Kidney (tissue), 13 donors: ENCODE measurements at regions not wholly inside any gene's neighbourhood (a gene's known extent, or its start where the extent isn't known, plus 50 kb on each side); places are given as distances from the start of the nearest gene placed in this dataset.

ENCODE experiments used
- DNase-seq, 5 donors: peaks; one replicate each; pipeline ENCODE4 v3.0.0-alpha.2; 2013 to 2020
- FAIRE-seq: peaks from 2 replicates; lab custom pipeline; 2012; peaks lifted over from hg19 to GRCh38; lab: Jason Lieb, UNC
- H3K27ac ChIP-seq, 2 donors: one replicate each; pipeline ENCODE4 v1.7.0; 2013; ENCODE audit warnings: low read depth in 2 of 2, low read length in 2 of 2, inconsistent platforms in 1 of 2
- H3K27me3 ChIP-seq: one replicate; pipeline ENCODE4 v1.7.1; 2013; ENCODE audit warnings: low read length, inconsistent platforms; ENCODE audit not compliant: control insufficient read depth, insufficient read depth
- H3K36me3 ChIP-seq, 3 donors: one replicate each; pipeline versions ENCODE4 v1.7.0 to v1.7.1; 2013; ENCODE audit warnings: low read length in 3 of 3, control low read depth in 1 of 3, inconsistent platforms in 1 of 3; ENCODE audit not compliant: insufficient read depth in 3 of 3, control insufficient read depth in 2 of 3
- H3K4me1 ChIP-seq, 3 donors: one replicate each; pipeline versions ENCODE4 v1.7.0 to v1.7.1; 2013; ENCODE audit warnings: low read length in 3 of 3, inconsistent platforms in 1 of 3, low read depth in 1 of 3; ENCODE audit not compliant: control insufficient read depth in 2 of 3, insufficient read depth in 2 of 3
- H3K4me3 ChIP-seq, 3 donors: one replicate each; pipeline versions ENCODE4 v1.7.0 to v1.8.1; 2013; ENCODE audit warnings: low read length in 3 of 3, control low read depth in 1 of 3, inconsistent platforms in 1 of 3
- H3K9ac ChIP-seq, 3 donors: one replicate each; pipeline versions ENCODE4 v1.7.0 to v1.7.1; 2013; ENCODE audit warnings: low read length in 3 of 3, control low read depth in 1 of 3, inconsistent platforms in 1 of 3
- H3K9me3 ChIP-seq, 3 donors: one replicate each; pipeline versions ENCODE4 v1.7.0 to v1.7.1; 2013; ENCODE audit warnings: low read length in 3 of 3, control low read depth in 1 of 3, inconsistent platforms in 1 of 3; ENCODE audit not compliant: control insufficient read depth in 2 of 3, insufficient read depth in 1 of 3
- intact Hi-C: fragments of 100-400 bp; cut with DNase I; formaldehyde crosslinking; loops from one replicate; pipeline ENCODE4 v1.11.1; 2022
- TF ChIP-seq, protein P1 (sequence below): IDR thresholded peaks from 3 replicates; pipeline ENCODE4 v1.5.1; 2012; ENCODE audit warnings: mild to moderate bottlenecking, moderate library complexity, borderline replicate concordance; ENCODE audit not compliant: insufficient read depth; ENCODE audit errors: extremely low read depth
- donor health status: control.
- donor health status: control.
- donor health status: control.
- donor health status: control.
- donor health status: control.
- donor health status: DM: yes; HTN: yes; CAD: no.
- donor health status: Normal renal cell carcinoma (clear cell type).

DNA sequence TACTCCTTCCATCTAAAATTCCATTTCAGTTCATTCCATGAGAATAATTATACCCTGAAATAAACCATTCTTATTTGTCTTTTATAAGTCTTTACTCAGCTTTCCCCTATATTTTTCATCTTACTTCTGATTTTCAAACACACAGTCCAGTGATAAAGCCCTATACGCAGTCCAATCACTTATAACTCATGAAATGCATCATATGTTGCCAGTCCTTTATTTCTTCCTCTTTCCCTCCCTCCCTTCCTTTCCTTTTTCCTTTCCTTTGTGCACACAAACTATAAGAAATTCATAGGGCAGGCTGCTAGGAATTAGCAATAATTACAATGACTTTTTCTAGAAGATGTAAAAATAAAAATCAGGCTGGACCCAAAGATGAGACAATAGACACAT is 58.8 kb upstream of the RPS23 start:
- H3K27me3 ChIP-seq: no peaks in the 10 kb centered on the region
- H3K4me1 ChIP-seq: no peaks in the 10 kb centered on the region
- TF ChIP-seq, protein P1, sequence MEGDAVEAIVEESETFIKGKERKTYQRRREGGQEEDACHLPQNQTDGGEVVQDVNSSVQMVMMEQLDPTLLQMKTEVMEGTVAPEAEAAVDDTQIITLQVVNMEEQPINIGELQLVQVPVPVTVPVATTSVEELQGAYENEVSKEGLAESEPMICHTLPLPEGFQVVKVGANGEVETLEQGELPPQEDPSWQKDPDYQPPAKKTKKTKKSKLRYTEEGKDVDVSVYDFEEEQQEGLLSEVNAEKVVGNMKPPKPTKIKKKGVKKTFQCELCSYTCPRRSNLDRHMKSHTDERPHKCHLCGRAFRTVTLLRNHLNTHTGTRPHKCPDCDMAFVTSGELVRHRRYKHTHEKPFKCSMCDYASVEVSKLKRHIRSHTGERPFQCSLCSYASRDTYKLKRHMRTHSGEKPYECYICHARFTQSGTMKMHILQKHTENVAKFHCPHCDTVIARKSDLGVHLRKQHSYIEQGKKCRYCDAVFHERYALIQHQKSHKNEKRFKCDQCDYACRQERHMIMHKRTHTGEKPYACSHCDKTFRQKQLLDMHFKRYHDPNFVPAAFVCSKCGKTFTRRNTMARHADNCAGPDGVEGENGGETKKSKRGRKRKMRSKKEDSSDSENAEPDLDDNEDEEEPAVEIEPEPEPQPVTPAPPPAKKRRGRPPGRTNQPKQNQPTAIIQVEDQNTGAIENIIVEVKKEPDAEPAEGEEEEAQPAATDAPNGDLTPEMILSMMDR: no peak
- no peak overlapping the region for H3K4me3 ChIP-seq
- no peaks in the 10 kb centered on the region for H3K9me3 ChIP-seq
- H3K36me3 ChIP-seq: no peaks in the 10 kb centered on the region
- no peak for DNase-seq
- intact Hi-C loops: no loop called here
- H3K9ac ChIP-seq: no peak overlapping the region
- FAIRE-seq: no peak
- H3K27ac ChIP-seq: no peak overlapping the region

DNA sequence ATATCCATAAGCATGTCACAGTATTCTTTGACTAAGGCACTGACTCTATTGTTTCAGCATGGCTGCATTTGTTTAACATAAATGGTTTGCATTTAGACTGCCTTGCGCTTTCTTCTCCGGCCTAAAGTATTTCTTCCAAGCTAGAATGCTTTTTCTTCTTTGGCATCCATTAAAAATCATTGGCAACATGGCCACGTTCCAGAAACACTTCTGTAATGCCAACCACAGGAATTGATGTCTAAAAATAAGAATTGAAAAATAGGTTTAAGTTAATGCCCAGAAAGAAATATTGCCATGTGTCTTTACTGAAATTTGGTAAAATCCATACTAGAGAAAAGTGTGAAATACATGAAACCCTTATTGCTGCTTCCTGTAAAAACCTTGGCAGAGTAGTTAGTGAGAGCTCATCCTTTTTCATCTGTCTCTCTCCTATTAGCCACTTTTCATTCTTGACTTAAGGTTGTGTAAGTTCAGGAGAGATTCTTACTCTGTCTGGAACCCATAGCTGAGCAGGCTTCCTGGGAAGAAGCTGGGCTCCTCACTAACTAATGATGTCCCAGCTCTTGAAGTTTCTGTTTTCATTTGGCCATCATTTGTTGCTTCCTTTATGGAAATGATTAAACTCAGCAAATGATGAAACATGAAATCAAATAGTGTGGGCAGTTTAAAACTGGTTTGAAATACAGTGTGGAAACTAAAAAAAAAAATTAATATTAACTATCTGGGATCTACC is 58.2 kb upstream of the RPS23 start:
- H3K27me3 ChIP-seq: no peaks in the 10 kb centered on the region
- no peak overlapping the region for H3K27ac ChIP-seq
- no peak overlapping the region for H3K4me3 ChIP-seq
- TF ChIP-seq, protein P1: no peak
- no peak for FAIRE-seq
- H3K9ac ChIP-seq: no peak overlapping the region
- intact Hi-C loops: no loop called here
- no peaks in the 10 kb centered on the region for H3K4me1 ChIP-seq
- H3K36me3 ChIP-seq: no peaks in the 10 kb centered on the region
- DNase-seq: no peak
- no peaks in the 10 kb centered on the region for H3K9me3 ChIP-seq

DNA sequence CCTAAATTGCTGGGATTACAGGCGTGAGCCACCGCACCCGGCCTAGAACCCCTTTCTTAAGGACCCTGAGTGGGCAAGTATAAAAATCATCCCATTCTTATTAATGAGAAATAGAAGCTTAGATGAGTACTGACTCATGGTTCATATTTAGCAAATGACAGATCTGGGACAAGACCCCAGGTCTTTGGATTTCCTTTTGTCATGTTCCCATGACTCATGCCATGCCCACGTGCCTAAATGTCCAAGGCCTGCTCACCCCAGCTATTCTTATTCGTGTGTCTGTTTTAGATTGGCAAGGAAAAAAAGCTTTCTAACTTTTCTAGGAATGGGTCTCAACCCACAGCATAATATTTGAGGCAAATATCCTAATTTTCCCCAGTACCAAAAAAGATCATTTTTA is 57.7 kb upstream of the RPS23 start:
- Histone ChIP-seq H3K4me3 (no peak overlapping the region), H3K27ac (no peak overlapping the region), H3K9me3 (no peaks in the 10 kb centered on the region), H3K36me3 (no peaks in the 10 kb centered on the region), H3K4me1 (no peaks in the 10 kb centered on the region), H3K9ac (no peak overlapping the region), H3K27me3 (no peaks in the 10 kb centered on the region)
- FAIRE-seq: no peak
- DNase-seq: no peak
- intact Hi-C loops: no loop called here
- TF ChIP-seq, protein P1: no peak

DNA sequence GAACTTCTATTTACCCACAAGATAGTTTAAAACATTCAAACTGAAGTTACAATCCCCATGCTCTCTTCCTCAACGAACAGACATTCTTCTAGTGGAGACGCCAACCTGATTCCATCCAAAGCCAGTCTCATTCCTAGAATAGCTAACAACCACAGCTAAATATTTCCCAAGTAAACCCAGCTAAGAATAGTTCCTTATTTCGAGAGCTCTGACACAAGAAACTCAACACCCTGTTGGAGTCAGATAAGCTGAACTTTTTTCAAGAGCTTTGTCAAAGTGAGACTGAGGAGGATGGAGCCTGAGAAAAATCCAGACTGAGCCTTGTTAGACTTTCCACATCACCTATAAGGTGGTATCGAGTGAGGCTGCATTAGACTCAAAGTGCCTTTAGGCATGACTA is 56.7 kb upstream of the RPS23 start:
- FAIRE-seq (no peak), DNase-seq (no peak)
- Histone ChIP-seq H3K9me3 (no peaks in the 10 kb centered on the region), H3K4me1 (no peaks in the 10 kb centered on the region), H3K9ac (no peak overlapping the region), H3K4me3 (no peak overlapping the region), H3K36me3 (no peaks in the 10 kb centered on the region), H3K27ac (peak overlapping the region in 1 of 2 donors; percentile 62), H3K27me3 (no peaks in the 10 kb centered on the region)
- intact Hi-C loops: no loop called here
- TF ChIP-seq, protein P1: no peak
